GM21576 (cell line): ENCODE measurements at regions not wholly inside any gene's neighbourhood (a gene's known extent, or its start where the extent isn't known, plus 50 kb on each side); places are given as distances from the start of the nearest gene placed in this dataset.

Experiments used
- ATAC-seq: cut with Tn5 transposase; IDR thresholded peaks from one replicate; pipeline ENCODE4 v1.9.1; 2021; ENCODE audit warnings: mild to moderate bottlenecking, moderate library complexity; ENCODE audit not compliant: unreplicated experiment

DNA sequence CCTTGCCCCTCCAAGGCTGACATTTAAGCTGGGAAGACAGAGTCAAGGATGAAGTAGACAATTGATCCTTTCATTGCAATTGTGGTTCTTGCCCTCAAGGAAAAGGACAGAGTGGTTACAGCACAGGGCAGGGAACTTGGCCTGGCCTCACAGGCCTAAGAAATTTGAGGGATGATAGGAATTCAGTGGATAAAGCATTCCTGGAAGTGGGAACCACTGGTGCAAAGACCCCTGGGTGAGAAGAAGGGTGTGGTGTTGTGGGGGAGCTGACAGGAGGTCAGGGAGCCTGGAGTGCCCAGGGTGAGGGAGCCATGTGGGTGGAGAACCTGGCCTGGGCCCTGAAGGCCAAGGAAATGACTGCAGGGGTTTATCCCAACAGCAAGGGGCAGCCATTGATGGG lies 287.4 kb downstream of the UACA start:
- no peak for ATAC-seq

DNA sequence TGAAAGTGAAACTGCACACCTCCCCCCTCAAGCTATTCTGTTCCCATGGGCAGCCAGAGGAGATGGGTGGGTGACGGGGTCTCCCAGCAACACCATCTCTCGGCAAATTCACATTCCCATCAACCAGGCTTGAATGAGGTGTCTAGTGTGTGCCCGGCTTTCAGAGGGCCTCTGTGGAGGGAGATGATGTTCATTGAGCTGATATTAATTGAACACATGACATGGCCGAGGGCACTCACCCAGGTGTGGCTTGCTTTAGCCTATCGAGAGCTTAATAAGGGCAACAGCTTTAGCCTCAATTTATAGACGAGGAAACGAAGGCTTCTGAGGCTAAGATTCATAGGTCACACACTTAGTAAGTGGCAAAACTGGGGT lies 288.0 kb downstream of the UACA start:
- no peak for ATAC-seq

DNA sequence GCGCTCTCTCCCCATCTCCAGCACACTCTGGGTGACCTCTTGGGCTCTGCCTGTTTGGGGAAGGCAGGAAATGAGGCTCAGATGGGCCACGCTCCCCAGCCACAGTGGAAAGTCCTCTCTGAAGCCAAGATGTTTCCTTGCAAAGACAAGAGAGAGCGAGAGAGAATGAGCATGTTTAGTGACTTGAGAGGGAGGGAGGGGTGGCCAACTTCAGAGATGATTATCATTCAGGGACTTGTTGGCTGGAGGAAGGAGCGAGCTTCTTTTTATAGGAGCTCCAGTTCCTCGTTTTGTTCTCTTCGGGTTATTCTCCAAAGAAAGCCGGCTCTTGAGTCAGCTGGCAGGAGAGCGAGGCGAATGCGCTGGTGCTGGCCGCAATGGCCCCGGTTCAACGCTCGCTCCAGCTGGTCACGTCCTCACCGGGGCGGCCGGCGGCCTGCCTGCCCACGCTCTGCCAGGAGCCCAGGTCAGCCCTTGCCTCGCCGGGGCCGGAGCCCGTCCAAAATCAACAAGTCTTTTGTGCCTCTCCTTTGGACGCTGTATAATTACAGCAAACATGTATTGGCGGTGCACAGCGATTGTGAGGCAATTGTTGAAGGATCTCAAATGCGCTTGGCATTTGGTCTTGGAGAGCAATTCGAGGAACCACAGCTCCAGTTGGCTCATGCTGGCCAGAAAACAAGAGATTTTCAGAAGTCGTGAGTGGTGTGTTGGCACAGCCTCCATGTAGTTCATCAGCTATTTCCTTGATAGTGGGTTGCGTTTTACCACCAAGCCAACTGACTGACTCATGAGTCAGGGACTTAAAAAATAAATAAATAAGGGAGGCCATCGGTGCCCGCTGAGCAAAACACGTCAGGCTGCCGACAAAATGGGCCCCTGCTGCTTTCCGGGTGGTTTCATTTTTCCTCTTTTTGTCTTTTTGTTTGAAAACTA lies 288.6 kb downstream of the UACA start:
- ATAC-seq = no peak

DNA sequence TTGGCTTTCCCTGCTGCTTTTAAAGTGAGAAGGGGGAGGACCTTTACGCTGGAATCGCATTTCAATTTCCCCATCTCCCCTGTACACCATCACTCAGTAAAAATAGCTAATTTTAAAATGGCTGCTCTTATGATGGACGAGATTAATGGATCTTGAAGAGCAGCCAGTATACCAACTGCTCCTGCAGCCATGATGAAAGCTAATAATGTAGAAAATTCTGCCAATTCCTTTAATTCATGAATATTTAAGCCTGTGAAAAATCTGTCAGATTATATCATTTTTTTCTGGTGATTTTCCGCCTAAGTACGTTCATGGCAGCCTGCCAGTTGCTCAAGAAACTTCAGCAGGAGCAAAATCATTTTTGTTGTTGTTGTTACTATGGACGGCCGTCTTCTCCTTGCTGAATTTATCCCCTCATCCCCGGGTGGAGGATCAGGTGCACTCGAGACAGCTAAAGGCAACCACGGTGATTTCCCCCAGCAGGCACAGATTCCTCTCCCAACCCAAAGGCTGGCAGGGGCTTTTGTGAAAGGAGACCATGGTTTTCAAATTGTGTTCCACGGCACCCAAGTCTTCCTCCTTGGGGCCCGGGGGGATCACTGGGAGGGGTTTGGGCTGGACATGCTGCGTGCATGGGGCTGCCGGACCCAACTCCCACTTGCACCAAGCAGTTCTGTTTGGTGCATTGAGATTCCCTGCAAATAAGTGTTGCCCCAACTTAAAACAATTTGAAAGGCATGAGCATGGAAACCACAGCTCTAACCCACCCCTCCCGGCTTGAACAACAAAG lies 289.6 kb downstream of the UACA start:
- no peak for ATAC-seq

DNA sequence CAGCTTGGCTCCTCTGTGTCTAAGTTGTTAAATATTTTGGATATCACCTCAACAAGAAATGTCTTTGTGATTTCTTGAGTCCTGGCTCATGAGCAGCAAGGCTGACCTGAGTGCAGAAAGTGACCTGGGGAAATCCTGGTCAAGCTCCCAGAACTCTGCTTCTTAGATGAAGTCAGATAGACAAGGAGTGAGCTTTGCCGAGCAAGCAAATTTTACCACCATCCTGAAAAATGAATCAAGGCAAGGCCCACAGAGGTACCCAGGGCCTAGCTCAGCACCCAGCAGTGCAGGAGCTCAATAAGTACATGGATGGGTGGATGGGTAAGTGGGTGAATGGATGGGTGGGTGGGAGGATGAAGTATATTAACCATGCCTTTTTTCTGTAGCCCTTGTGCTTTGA lies 291.8 kb downstream of the UACA start:
- no peak for ATAC-seq

DNA sequence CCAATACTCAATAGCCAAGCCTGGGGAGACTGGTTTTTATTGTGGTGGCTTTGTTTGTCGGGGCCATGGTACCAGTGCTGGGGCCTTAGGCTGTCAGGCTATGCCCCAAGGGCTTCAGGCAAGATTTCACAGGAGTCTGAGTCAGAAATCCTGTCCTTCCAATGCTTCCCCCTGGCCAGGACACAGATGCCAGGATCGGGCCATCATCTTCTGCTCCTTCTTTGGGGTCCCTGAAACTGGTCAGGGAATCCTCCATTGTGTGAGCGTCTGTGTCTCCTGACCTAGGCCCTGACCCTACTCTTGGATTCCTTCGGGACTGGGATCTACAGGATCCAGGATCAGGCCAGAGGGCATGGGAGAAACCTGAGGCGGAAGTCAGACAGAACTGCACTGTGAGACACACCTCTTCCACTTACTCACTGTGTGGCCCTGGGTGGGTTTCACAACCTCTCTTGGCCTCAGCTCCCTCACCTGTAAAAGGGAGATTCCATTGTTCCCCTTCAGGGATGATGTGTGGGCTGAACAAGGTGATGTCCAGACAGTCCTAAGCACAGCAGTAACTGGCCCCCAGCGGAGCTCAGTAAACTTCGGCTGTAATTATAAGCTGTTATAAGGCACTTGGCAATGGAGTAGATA lies 292.7 kb downstream of the UACA start:
- no peak for ATAC-seq

DNA sequence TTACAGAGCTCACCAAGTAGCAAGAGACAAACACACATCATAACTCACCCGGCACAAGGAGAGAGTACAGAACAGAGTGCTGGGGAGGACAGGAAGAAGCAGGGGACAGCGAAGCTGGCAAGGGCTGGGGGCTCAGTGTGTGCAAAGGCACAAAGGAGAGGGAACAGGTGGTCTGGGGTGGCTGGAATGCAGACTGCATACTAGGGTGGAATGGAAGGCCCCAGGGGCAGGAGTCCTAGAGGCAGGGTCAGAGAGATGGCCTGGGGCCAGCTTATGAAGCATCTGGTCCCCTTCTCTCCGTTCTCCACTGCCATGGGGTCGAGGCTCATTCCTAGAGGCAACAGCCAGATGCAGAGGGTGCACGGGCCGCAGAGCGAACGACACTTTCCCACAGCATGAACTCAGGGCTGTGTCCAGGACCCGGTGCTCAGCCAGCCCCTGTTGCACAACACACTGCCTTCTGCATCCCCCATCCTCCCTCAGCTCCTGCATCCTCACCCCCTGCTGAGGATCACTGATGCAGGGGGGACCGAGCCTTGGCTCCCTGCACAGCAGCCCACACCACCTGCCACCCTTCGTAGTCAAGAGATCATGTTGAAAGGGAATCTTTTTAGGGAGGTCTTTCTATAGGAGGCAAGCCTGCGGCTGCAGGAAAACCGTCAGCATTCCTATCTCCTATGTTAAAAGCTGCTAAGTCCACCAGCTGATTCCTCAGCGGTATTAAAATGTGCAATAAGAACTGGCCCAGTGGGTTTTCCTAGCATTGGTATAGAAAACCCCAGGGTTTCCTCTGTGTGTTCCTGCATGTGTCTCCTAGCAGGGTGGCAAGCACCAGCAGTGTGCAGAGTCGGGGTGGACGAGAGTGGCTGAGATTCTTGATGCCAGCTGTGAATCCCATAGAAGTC lies 293.5 kb downstream of the UACA start:
- no peak for ATAC-seq

DNA sequence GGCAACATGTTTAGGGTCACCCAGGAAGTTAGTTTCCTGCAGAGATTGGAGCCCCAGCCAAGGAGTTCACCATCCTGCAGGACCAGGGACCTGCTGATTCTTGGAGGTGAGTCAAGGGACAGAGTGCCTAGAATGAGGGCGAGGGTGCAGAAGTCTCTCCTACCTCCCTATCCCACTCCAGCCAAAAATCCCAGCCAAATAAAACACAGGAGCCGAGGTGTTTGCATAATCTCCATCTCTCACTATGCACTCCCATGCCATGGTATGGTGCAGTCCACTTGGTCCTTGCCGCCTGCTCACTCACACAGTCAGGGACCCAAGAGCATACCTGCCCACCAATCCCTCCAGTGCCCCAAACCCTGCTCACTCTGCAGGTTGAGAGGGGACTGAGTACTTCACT lies 294.2 kb downstream of the UACA start:
- ATAC-seq = no peak

DNA sequence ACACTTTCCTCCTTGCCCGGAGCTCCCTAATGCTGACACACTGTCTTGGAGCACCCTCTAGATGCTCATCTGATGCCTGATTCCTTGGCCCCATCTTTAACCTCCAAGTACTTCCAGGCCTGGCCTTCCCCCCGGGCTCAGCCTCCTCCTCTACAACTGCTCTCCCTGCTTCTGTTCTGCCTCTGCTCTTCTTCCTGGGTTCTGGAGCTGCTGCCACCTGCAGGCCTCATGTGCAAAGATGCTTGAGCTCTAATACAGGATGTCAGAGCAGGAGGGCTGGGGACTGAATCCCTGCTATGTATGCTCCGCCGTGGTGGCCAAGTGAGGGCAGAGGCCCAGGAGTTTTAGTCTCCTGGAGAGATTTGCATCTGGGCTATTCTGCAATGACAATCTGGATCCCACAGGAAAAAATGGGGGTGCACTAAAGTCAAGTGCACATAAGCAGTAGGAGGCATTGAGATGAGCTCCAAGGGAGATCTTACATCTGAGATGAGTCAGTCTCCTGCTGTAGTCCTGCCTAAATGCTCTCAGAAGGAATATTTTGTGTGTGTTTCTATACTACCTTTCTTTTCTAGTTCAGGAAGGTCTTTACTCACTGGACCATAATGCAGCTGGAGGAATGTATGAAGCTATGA lies 296.3 kb downstream of the UACA start:
- no peak for ATAC-seq

DNA sequence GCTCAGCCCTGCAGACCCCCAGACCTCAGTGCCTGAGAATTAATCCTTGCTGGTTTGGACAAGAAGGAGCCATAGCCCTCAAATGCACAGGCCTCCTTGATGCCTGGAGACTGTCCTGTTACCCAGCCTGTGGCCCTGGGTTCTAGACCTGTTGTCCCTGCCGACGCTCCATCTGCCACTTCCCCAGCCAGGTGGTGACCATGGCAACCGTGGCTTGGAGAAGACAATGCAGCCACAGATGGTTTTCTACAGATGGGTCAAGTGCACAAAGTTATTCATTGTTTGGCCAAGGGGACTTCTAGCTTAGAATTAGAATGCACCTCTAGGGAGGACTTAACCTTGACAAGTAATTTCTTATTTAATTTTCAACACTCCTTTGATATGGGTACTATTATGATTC lies 297.1 kb downstream of the UACA start:
- ATAC-seq = no peak

DNA sequence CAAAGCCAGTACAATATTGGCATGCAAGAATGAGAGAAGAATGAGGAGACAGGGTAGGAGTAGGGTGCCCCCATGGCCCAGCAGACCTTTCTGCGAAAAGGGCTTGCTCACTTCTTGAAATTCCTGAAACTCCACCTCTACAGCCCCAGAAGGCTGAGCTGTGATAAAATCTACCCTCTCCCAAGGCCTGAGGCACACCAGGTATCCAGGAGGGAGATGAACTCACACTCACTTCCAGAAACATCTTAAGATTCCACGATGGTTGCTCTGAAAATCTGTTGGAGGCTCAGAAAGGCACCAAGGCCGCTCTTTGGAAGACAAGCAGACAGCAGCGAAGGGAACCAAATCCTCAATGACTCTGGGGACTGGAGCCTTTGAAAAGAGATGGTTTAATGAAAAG lies 297.5 kb downstream of the UACA start:
- no peak for ATAC-seq

DNA sequence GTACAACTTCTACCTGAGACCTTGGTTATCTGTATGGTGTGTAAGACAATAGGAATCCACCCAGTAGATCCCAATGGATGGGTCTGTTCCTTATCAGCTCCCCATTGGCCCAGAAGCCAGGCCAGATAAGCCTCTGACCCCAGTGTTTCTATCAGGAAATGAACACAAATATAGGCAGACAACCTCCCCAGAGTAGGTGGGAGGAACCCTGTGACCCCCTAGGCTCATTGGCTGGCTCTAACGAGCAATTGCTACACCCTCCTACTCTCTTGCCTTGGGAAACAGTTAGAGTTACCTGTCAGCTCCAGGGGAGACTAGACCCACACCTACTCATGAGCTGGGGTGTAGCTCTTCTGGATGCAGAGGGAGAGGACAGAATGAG lies 299.9 kb downstream of the UACA start:
- no peak for ATAC-seq

DNA sequence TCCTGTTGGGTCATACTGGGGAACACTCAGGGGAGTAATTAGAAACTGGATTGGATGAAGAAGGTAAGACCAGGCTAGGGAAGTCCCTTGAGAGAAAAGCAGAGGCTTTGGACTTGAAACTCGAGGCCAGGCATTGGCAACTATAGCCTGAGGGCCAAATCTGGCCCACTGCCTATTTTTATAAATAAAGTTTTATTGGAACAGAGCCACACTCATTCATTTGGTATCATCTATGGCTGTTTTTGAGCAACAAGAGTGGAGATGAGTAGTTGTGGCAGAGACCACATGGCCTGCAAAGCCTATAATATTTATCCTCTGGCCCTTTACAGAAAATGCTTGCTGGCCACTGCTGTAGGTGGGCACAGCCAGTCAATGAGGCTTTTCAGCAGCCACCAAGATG lies 301.4 kb downstream of the UACA start:
- no peak for ATAC-seq

DNA sequence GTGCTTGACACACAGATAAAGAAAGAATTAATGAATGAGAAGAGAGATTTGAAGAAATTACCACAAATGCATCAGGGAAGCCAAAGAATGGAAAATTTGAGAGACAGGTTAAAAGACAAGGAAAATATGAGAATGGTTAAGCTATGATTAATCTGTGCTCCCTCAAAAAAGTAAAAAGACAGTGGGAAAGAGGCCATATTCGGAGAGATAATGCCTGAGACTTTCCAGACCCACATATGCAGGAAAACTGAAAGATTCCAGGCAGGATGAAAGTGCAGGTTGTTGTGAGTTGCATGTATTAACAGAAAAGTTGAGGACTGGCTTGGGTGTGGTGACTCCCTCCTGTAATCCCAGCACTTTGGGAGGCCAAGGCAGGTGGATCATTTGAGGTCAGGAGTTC lies 302.3 kb downstream of the UACA start:
- no peak for ATAC-seq

DNA sequence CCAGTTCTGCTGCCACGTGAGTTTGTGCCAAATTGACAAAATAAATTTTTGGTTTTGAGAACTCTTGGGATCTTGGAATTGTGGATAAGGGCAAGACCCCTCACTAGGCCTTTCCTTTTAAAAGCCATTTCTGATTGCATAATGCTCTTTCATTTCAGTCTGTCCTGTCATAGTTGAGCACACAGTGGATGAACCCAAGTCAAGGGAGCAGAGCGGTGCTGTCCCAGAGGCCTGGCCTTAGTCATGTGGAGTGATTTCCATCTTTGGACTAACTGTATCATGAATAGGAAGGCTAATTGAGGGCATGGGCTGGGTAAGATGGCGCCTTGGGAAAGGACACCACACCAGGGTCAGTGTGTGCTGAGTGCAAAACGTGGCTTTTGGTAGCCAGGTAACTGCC lies 304.0 kb downstream of the UACA start:
- ATAC-seq = no peak

DNA sequence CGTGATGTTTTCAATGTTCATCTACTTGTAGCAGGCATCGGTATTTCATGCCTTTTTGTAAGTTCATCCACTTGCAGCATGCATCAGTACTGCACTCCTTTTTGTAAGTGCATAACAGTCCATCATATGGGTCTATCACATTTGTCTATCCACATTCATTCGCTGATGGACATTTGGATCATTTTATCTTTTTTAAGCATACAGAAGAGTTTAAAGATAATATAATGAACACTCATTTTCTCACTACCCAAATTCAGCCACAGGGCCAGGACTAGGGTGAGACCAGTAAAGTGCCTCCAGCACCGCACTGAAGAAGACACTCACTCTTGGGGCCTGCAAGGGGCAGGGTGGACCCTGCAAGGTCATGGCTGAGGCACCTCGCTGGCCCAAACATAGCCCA lies 309.6 kb downstream of the UACA start:
- ATAC-seq = no peak

DNA sequence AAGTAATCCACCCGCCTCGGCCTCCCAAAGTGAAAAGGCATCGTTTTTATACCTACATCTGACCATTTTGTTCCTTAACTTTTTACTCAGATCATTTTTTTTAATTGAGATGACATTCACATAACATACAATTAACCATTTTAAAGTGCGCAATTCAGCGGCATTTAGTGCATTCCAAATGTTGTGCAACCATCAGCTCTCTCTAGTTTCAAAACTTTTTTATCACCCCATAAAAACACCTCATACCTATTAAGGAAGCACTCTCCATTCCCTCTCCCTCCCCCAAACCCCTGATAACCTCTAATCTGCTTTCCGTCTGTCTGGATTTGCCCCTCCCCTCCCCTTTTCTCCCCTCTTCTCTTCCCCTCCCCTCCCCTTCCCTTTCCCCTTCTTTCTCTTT lies 310.1 kb downstream of the UACA start:
- ATAC-seq = no peak

DNA sequence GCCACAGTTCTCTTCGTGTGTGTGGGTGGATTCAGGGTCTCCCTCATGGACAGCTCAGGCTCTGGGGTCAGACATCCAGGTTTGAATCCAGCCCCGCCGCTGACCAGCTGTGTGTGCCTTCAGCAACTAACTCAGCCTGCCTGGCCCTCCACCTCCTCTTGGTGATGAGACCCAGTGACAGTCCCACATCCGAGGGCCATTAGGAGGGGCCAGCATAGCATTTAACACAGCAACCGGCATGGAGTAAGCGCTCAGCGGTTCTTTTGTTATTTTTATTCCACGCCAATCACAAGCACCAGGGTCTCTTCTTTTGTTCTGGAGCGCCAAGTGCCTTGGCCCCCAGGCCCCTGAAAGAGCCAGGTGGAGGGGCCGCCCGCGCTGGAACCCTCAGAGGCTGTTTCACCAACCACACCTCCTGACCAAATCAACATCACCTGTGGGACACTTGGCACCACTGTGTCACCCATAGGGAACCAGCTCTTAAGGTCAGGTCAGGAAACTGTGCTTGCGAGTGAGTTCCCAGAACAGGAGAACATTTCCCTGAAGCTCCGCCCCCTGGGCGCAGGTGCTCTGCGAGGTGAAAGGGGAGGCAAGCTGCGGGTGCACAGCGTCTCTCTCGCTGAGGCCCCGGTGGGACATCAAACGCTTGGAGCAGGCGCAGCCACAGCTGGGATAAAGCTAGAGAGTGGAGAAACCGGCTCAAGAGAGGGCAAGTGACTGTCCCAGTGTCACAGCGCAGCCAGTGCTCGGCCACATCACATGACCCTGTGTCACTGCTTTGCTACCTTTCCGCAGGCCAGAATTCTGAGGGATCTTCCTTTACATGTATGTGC lies 311.3 kb downstream of the UACA start:
- no peak for ATAC-seq

DNA sequence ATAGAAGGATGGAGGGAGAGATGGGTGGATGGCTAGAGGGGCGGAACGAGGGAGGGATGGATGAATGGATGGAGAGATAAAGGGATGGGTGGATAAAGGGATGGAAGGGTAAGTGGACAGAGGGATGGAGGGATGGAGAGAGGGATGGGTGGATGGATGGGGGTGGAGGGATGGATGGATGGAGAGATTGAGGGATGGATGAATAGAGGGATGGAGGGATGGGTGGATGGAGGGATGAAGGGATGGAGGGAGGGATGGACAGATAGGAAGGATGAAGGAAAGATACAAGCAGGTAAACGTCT lies 313.3 kb downstream of the UACA start:
- ATAC-seq = no peak
